Choroid plexus epithelial cell (primary cell): ENCODE measurements at regions not wholly inside any gene's neighbourhood (a gene's known extent, or its start where the extent isn't known, plus 50 kb on each side); places are given as distances from the start of the nearest gene placed in this dataset.

Experiments used
- DNase-seq: peaks from one replicate; pipeline ENCODE4 v3.0.0-alpha.2; 2010; ENCODE audit warnings: low read depth
- H3K4me3 ChIP-seq: 2 replicates; pipeline ENCODE4 v1.5.1; 2011; ENCODE audit warnings: low read depth, mild to moderate bottlenecking, control low read depth, low read length, moderate library complexity
- TF ChIP-seq, protein P1 (sequence below): conservative IDR thresholded peaks from 2 replicates; pipeline ENCODE4 v1.5.1; 2011; ENCODE audit warnings: low read depth, mild to moderate bottlenecking, control low read depth, inconsistent platforms, low read length, moderate library complexity

- H3K4me3 ChIP-seq: no peak overlapping the region
- DNase-seq: no peak
- TF ChIP-seq, protein P1, sequence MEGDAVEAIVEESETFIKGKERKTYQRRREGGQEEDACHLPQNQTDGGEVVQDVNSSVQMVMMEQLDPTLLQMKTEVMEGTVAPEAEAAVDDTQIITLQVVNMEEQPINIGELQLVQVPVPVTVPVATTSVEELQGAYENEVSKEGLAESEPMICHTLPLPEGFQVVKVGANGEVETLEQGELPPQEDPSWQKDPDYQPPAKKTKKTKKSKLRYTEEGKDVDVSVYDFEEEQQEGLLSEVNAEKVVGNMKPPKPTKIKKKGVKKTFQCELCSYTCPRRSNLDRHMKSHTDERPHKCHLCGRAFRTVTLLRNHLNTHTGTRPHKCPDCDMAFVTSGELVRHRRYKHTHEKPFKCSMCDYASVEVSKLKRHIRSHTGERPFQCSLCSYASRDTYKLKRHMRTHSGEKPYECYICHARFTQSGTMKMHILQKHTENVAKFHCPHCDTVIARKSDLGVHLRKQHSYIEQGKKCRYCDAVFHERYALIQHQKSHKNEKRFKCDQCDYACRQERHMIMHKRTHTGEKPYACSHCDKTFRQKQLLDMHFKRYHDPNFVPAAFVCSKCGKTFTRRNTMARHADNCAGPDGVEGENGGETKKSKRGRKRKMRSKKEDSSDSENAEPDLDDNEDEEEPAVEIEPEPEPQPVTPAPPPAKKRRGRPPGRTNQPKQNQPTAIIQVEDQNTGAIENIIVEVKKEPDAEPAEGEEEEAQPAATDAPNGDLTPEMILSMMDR: no peak
Observed at GRCh38 chr15:91698241-91698640, 155.3 kb upstream of the SLCO3A1 start.

DNA sequence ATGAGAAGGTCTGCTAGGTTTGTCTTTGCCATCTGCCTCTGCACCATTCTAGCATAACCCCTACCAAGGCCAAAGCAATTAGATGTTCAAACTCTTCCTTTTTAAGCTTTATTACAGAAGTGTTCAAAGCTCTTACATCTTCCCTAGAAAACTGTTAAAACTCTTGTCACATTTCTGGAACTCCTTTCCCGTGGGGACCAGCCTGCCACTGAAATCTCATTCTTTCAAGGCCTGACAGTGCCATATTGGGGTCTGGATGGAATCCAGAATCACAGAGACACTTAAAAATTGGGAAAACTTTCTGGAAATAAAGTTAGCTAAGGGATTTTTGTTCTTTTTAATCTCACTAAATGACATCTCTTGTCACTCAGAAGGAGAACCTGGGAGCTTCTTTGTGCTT lies 153.8 kb upstream of the SLCO3A1 start:
- TF ChIP-seq, protein P1: no peak
- H3K4me3 ChIP-seq: no peak overlapping the region
- DNase-seq: no peak

GRCh38 chr15:91703274-91703673 lies 150.2 kb upstream of the SLCO3A1 start:
- H3K4me3 ChIP-seq: no peak overlapping the region
- TF ChIP-seq, protein P1: no peak
- no peak for DNase-seq

DNA sequence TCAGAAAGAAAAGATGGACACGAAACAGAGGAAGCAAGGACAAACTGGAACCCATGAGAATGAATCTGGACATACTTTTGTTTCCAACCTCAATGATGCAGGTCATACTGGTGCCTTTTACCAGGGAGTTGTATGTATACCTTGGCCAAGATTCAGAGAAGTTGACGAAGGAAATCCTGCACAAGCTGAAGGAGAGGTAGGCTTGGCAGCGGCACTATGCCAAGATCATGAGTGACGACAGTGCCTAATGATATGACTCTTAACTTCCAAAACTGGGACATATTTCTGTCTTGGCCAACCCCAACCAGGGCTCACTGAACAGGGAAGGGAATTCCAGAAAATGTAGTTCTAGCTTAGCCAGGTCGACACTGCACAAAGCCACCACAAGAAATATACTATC lies 149.2 kb upstream of the SLCO3A1 start:
- no peak overlapping the region for H3K4me3 ChIP-seq
- DNase-seq: no peak
- TF ChIP-seq, protein P1: no peak

- no peak overlapping the region for H3K4me3 ChIP-seq
- DNase-seq: peak; percentile 21
- TF ChIP-seq, protein P1: peak; percentile 45
Observed at GRCh38 chr15:91706322-91707032, 147.0 kb upstream of the SLCO3A1 start.

DNA sequence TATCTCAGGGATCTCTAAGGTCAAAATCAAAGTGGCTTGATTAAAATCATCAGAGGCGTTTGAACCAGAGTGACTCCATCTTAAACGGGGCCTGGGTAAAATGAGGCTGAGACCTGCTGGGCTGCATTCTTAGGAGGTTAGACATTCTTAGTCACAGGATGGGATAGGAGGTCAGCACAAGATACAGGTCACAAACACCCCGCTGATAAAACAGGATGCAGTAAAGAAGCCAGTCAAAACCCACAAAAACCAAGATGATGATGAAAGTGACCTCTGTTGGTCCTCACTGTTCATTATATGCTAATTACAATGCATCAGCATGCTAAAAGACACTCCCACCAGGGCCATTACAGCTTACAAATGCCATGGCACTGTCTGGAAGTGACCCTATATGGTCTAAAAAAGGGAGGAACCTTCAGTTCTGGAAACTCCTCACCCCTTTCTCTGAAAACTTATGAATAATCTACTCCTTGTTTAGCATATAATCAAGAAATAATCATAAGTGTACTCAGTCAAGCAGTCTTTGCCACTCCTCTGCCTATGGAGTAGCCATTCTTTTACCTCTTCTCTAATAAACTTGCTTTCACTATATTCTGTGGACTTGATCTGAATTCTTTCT lies 143.3 kb upstream of the SLCO3A1 start:
- no peak for DNase-seq
- no peak overlapping the region for H3K4me3 ChIP-seq
- TF ChIP-seq, protein P1: no peak
